ENCODE measurements at regions not wholly inside any gene's neighbourhood (a gene's known extent, or its start where the extent isn't known, plus 50 kb on each side); places are given as distances from the start of the nearest gene placed in this dataset.

DNA sequence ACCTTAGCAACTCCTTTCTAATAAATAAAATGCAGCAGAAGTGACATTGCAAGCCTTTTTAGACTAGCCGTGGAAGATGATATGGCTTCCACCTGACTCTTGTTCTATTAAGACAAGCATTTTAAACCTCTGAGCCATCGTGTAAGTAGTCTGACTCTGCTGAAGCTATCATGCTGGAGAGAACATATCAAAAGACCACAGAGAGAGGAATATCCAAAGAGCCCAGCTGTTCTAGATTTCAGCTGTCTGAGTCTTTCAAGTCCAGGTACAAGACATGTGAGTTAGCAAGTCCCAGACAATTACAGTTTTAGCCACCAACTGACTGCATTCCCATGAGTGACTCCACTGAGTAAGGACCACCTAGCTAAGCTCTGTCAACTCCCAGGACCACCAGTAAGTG lies 517.0 kb upstream of the NAALADL2 start:
- intact Hi-C loops (cut with micrococcal nuclease; ENCODE audit: unreplicated experiment), result no loop called here
- DNase-seq (ENCODE audit: low spot score), result no peak
- POLR2A ChIA-PET (ENCODE audit: low non-redundant PET), result no interaction called here

GRCh38 chr3:174342941-174343501 lies 516.1 kb upstream of the NAALADL2 start:
- TF ChIP-seq CTCF (conservative IDR thresholded peaks at IDR 0.05; ENCODE audit: low read depth, low read length), result no peak
- no peak for TF ChIP-seq EZH2 (IDR thresholded peaks at IDR 0.05; ENCODE audit: borderline replicate concordance, low read depth, low read length, poor library complexity, severe bottlenecking)

More for the DNA sequence above, 517.0 kb upstream of the NAALADL2 start:
- no TSS peak for BruUV-seq (replicated peaks)
- no peaks in the 10 kb centered on the region for H3K27me3 ChIP-seq (replicated peaks; ENCODE audit: insufficient read depth, low read depth, low read length, poor library complexity)
- CTCF ChIA-PET, result no interaction called here
- H3K4me1 ChIP-seq (ENCODE audit: insufficient read depth, low read length, poor library complexity, severe bottlenecking), result no peaks in the 10 kb centered on the region
- TF ChIP-seq CTCF (conservative IDR thresholded peaks at IDR 0.05; ENCODE audit: low read depth, low read length) (no peak), EZH2 (IDR thresholded peaks at IDR 0.05; ENCODE audit: borderline replicate concordance, low read depth, low read length, poor library complexity, severe bottlenecking) (no peak)
- H3K9me3 ChIP-seq (ENCODE audit: low read depth, low read length, poor library complexity, severe bottlenecking), result no peaks in the 10 kb centered on the region
- H3K27ac ChIP-seq (ENCODE audit: low read depth, low read length, poor library complexity, severe bottlenecking), result no peak overlapping the region
- no peak overlapping the region for H3K4me3 ChIP-seq (ENCODE audit: low read depth, low read length, poor library complexity, severe bottlenecking)
- no peaks in the 10 kb centered on the region for H3K36me3 ChIP-seq (ENCODE audit: insufficient read depth, low read length, poor library complexity, severe bottlenecking)

GRCh38 chr3:174346141-174346540 lies 513.0 kb upstream of the NAALADL2 start:
- BruUV-seq (replicated peaks), result no TSS peak
- ChIA-PET POLR2A (ENCODE audit: low non-redundant PET) (no interaction called here), CTCF (no interaction called here)
- no peaks in the 10 kb centered on the region for H3K27me3 ChIP-seq (replicated peaks; ENCODE audit: insufficient read depth, low read depth, low read length, poor library complexity)
- H3K4me3 ChIP-seq (ENCODE audit: low read depth, low read length, poor library complexity, severe bottlenecking), result no peak overlapping the region
- TF ChIP-seq EZH2 (IDR thresholded peaks at IDR 0.05; ENCODE audit: borderline replicate concordance, low read depth, low read length, poor library complexity, severe bottlenecking) (no peak), CTCF (conservative IDR thresholded peaks at IDR 0.05; ENCODE audit: low read depth, low read length) (no peak)
- no peaks in the 10 kb centered on the region for H3K9me3 ChIP-seq (ENCODE audit: low read depth, low read length, poor library complexity, severe bottlenecking)
- H3K27ac ChIP-seq (ENCODE audit: low read depth, low read length, poor library complexity, severe bottlenecking), result no peak overlapping the region
- intact Hi-C loops (cut with micrococcal nuclease; ENCODE audit: unreplicated experiment), result no loop called here
- DNase-seq (ENCODE audit: low spot score), result no peak
- H3K4me1 ChIP-seq (ENCODE audit: insufficient read depth, low read length, poor library complexity, severe bottlenecking), result no peaks in the 10 kb centered on the region
- H3K36me3 ChIP-seq (ENCODE audit: insufficient read depth, low read length, poor library complexity, severe bottlenecking), result no peaks in the 10 kb centered on the region

More at GRCh38 chr3:174342941-174343501, 516.1 kb upstream of the NAALADL2 start:
- Histone ChIP-seq H3K36me3 (ENCODE audit: insufficient read depth, low read length, poor library complexity, severe bottlenecking) (no peaks in the 10 kb centered on the region), H3K27me3 (replicated peaks; ENCODE audit: insufficient read depth, low read depth, low read length, poor library complexity) (no peaks in the 10 kb centered on the region), H3K4me3 (ENCODE audit: low read depth, low read length, poor library complexity, severe bottlenecking) (no peak overlapping the region), H3K4me1 (ENCODE audit: insufficient read depth, low read length, poor library complexity, severe bottlenecking) (no peaks in the 10 kb centered on the region), H3K9me3 (ENCODE audit: low read depth, low read length, poor library complexity, severe bottlenecking) (no peaks in the 10 kb centered on the region), H3K27ac (ENCODE audit: low read depth, low read length, poor library complexity, severe bottlenecking) (no peak overlapping the region)
- ChIA-PET POLR2A (ENCODE audit: low non-redundant PET) (no interaction called here), CTCF (no interaction called here)
- DNase-seq (ENCODE audit: low spot score), result no peak
- intact Hi-C loops (cut with micrococcal nuclease; ENCODE audit: unreplicated experiment), result no loop called here
- no TSS peak for BruUV-seq (replicated peaks)

Data from A673 (cell line).